GM10248 (cell line): ENCODE measurements at regions not wholly inside any gene's neighbourhood (a gene's known extent, or its start where the extent isn't known, plus 50 kb on each side); places are given as distances from the start of the nearest gene placed in this dataset.

Source experiments
- CTCF ChIA-PET: fragments of 300-600 bp; sonication (Branson Sonifier 250); formaldehyde crosslinking; extraction: SDS; loops from one replicate; lab custom pipeline; 2021; ENCODE audit warnings: antibody characterized with exemption; lab: Yijun Ruan, JAX
- POLR2A ChIA-PET: fragments of 350-650 bp; sonication (Branson Sonifier 250); formaldehyde crosslinking; extraction: SDS; loops from one replicate; lab custom pipeline; 2020; ENCODE audit warnings: antibody characterized with exemption; lab: Yijun Ruan, JAX
- DNase-seq: peaks from one replicate; pipeline ENCODE4 v3.0.0; 2012; ENCODE audit errors: extremely low spot score
- CTCF ChIP-seq: IDR thresholded peaks from 2 replicates; pipeline ENCODE4 v1.5.1; 2012; ENCODE audit warnings: mild to moderate bottlenecking, low read depth; ENCODE audit errors: extremely low read depth, missing control alignments, control extremely low read depth

DNA sequence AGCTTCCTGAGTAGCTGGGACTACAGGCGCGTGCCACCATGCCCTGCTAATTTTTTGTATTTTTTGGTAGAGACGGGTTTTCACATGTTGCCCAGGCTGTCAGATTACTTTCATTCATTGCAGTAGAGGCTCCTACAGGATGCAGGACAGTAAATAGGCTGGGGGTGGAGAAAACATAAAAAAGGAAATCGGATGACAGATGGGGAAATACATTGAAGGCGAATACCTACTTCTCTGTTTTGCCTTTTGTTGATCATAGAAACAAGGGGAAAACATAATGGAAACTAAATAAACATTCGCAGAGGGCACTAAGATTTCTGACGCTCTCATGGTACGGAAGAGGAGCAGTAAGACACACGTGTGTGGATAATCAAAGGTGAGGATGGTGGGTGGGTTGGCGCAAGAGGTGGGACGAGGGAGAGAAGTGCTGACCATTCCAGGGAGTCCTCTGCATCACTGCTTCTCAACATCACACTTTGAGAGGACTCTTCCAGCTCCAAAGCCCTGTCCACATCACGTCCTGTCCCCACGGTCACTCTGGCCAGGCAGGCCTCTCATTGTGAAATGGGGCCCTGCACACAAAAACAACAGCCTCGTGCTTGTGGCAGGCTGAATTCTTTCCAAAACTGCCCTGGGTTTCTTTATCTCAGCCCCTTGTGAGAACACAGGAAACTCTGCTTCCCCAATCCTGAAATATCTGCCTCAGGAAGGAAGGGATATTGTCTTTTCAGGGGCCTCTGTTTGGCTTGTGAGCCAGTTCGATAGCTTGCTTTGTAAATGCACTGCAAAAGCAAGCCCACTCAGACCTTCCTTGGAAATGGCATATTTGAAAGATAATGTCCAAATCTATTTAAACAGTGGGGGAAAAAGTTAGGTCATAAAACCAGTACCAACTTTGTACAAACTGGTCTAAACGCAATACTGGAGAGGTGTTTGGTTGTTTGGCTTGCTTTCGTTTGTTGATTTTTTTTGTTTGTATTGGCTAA is 188.5 kb downstream of the FOXO1 start:
- ChIA-PET POLR2A (no interaction called here), CTCF (no interaction called here)
- TF ChIP-seq CTCF, result no peak
- DNase-seq, result no peak

DNA sequence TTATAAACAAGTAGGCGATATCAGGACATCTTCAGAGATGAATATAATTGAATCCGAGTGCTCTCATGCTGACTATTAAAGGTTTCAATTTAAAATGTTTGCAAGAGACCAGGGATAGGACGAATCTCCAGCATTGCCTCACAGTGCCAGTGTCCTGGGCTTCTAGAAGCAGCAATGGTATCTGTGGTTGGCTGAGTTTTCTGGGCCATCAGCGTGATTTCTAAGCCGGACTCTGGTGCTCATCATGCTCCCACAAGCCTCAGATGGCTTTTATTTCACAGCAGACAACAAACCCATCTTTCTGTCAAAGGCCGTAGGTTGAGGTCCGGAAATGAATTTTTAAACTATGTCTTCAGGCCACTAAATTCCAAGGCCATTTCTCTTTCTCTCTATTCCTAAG is 187.7 kb downstream of the FOXO1 start:
- POLR2A ChIA-PET, result no interaction called here
- no peak for TF ChIP-seq CTCF
- DNase-seq, result no peak
- CTCF ChIA-PET, result no interaction called here

- ChIA-PET POLR2A (no interaction called here), CTCF (no interaction called here)
- no peak for TF ChIP-seq CTCF
- DNase-seq, result no peak
Measured at GRCh38 chr13:40479196-40479845, 187.1 kb downstream of the FOXO1 start.

DNA sequence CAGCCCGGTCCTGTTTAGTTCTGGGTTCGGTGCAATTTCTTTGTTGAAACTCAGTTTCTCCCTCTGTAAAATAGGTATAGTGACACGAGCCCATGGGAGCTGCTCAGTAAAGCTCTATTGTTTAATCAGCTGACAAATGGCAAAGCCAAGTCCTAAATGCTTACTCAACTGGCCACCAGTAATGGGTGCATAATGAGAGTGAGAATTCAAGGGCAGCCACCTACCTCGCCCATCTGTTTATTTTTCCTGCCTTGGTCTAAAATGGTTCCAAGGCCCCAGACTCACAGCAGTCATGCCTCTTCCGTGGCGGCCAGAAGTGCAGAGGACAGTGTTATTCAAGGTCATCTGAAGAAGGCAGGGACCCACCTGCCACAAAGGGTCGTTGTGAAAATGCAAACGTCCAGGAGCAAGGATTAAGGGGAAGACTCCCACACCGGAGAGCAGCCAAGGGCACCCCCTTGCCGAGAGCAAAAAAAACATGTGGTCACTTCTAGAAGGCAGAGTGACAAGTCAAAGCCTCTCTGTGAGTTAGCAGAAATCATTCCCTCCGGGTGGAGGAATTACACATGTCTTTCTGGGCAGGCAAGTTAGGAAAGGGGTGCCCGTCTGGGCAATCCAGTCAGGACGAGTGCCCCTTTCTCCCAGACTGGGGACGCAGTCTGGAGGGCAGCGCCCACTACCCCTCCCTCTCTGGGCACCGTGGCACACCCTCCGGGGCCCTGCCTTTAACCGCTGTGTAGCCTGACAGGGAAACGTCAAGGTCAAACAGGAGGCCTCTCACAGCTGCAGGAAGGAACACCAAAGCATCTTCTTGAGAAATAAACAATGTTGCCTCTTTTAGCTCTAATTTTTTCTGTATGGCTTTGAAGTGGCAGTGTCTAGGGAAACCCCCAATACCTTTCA is 186.2 kb downstream of the FOXO1 start:
- ChIA-PET CTCF (no interaction called here), POLR2A (interaction anchor here (0.6 kb wide), 1 partner anchor 18 kb away, joined by 3 read pairs; no protein-coding TSS in a partner anchor)
- DNase-seq, result no peak
- no peak for TF ChIP-seq CTCF

- no peak for TF ChIP-seq CTCF
- DNase-seq, result no peak
- ChIA-PET POLR2A (no interaction called here), CTCF (no interaction called here)
Measured at GRCh38 chr13:40480915-40481516, 185.4 kb downstream of the FOXO1 start.

DNA sequence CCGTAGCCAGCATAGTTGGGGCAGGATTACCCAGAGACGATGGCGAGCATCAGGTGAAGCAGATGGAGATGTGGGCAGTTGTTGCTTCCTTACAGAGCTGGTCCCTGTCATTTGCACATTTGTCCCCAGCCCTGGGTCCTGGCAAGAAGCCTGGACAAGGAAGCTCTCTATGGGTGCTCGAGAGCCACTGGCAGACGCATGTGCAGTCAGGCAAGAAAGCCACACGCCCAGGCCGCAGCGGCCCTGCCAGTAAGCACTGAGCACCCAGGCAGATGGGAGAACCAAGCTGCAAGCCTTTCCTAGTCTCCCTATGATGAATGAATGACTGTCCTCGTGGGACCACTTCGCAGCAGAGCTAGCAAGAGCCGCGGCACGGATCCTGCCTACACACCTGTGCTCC is 182.8 kb downstream of the FOXO1 start:
- CTCF ChIA-PET, result interaction anchor here (0.9 to 1.3 kb wide), 2 partner anchors 10 to 38 kb away, joined by 3 to 5 read pairs; no protein-coding TSS in a partner anchor
- POLR2A ChIA-PET, result no interaction called here
- no peak for TF ChIP-seq CTCF
- DNase-seq, result no peak
